Stimulated activated naive CD8-positive, alpha-beta T cell treated with anti-CD3 and anti-CD28 coated beads, Interleukin-15, amount 100 ng/mL, for 72 hours (primary cell): ENCODE measurements at regions not wholly inside any gene's neighbourhood (a gene's known extent, or its start where the extent isn't known, plus 50 kb on each side); places are given as distances from the start of the nearest gene placed in this dataset.
"Not testable (repeated sequence)": the region's sequence is repeated elsewhere in the genome, so short reads cannot be mapped to it uniquely, and the experiment has no call there.

Source experiments
- ATAC-seq: fragments of 150-1000 bp; cut with Tn5 transposase; 2 replicates; pipeline ENCODE4 v1.10.0; 2021; ENCODE audit warnings: mild to moderate bottlenecking, moderate library complexity
- DNase-seq, 2 donors: peaks; one replicate each; pipeline ENCODE4 v3.0.0; 2021 to 2022
- H3K27ac Mint-ChIP-seq, 2 donors: one replicate each; pipeline ENCODE4 v1.8.0; 2022; ENCODE audit warnings: mild to moderate bottlenecking in 2 of 2, mixed read lengths in 2 of 2, moderate library complexity in 2 of 2
- H3K27me3 Mint-ChIP-seq: one replicate; pipeline ENCODE4 v1.8.0; 2022; ENCODE audit warnings: mixed read lengths
- H3K4me1 Mint-ChIP-seq: one replicate; pipeline ENCODE4 v1.8.0; 2022; ENCODE audit warnings: mild to moderate bottlenecking, mixed read lengths
- H3K4me3 Mint-ChIP-seq, 2 donors: one replicate each; pipeline ENCODE4 v1.8.0; 2022; ENCODE audit warnings: mild to moderate bottlenecking in 2 of 2, mixed read lengths in 2 of 2, moderate library complexity in 1 of 2
- H3K9me3 Mint-ChIP-seq, 2 donors: one replicate each; pipeline ENCODE4 v1.8.0; 2022; ENCODE audit warnings: mixed read lengths in 2 of 2

DNA sequence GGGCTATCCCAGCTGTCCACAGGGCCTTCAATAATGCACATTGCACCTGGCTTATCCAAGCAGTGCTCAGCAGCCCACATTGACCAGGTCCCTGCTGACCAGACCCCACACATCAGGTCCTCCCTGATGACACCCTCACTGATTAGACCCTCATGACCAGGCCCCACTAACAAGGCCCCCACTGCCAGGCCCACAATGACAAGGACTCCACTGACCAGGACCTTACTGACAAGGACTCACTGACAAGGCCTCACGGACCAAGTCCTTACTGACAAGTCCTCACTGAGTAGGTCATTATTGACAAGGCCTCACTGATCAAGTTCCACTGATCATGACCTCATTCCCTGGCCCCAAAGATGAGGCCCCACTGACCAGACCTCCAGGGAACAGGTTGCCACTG, 3837.8 kb upstream of the OR11H1 start:
- not testable (repeated sequence) for DNase-seq, H3K27me3 Mint-ChIP-seq, H3K4me3 Mint-ChIP-seq, H3K9me3 Mint-ChIP-seq, H3K4me1 Mint-ChIP-seq, ATAC-seq, H3K27ac Mint-ChIP-seq

DNA sequence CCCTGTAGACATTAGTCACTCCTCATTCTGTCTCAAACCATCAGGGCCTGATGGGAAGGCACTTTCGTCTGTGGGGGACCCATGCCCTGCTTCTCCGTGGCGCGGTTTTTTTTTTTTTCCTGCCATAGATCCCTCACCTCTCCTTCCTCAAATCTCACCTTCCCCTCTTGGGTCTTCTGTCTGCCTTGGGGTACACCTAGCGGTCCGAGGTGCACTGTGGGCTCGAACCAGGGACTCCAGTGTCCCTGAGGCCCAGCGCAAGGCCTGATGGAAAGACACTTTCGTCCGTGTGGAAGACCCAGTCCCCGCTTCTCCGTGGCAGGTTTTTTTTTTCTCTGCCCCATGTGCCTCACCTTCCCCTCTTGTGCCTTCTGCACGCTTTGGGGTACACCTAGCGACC, 3824.4 kb upstream of the OR11H1 start:
- ATAC-seq, H3K4me1 Mint-ChIP-seq, DNase-seq, H3K4me3 Mint-ChIP-seq, H3K9me3 Mint-ChIP-seq, H3K27me3 Mint-ChIP-seq, H3K27ac Mint-ChIP-seq: not testable (repeated sequence)

DNA sequence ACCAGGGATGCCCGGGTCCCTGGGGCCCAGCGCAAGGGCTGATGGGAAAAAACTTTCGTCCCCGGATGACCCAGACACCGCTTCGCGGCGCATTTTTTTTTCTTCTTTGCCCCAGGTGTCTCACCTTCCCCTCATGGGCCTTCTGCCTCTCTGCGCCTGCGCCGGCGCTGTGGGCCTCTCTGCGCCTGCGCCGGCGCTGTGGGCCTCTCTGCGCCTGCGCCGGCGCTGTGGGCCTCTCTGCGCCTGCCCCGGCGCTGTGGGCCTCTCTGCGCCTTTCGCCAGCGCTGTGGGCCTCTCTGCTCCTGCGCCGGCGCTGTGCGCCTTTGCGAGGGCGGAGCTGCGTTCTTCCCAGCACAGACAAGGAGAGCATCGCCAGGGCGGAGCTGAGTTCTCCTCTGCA, 3821.2 kb upstream of the OR11H1 start:
- not testable (repeated sequence) for H3K9me3 Mint-ChIP-seq, H3K27me3 Mint-ChIP-seq, ATAC-seq, H3K27ac Mint-ChIP-seq, H3K4me3 Mint-ChIP-seq, H3K4me1 Mint-ChIP-seq
- DNase-seq = peak in 1 of 2 donors; percentile 12
